ENCODE measurements at regions not wholly inside any gene's neighbourhood (a gene's known extent, or its start where the extent isn't known, plus 50 kb on each side); places are given as distances from the start of the nearest gene placed in this dataset.

DNA sequence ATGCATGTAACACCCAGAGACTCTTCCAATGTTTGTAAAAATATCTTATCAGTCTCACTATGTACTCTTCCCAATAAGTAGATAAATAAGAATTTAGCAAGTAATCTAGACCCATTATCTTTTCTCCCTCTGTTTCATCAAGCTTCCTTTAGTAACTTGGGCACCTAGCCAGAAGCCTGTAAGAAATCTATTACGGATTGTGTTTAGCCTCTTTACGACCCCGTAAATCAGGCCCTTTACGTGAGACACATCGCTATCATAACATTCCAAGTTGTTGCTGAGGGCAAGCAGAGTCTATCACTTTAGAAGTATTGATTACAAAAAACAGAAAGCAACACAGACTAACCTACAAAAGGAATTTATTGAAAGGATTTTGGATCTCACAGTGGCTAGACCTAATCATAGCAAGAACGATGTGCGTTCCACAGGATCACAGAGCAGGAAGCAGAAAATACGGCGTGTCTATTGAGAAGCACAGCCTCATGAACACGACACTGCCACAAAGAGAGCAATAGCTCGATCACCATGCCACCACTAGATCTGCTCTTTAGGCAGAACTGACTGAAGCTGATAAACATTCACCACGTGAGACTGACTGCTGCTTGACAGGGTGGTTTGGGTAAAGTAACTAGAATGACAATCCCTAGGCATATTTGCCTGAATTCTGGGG is 922.1 kb downstream of the AMY1C start:
- TF ChIP-seq CTCF (IDR thresholded peaks at IDR 0.05; ENCODE audit: low read depth, low read length), result no peak
- TF ChIP-seq MYC (IDR thresholded peaks at IDR 0.05; ENCODE audit: low read depth, low read length), result no peak
- TF ChIP-seq POLR2A (IDR thresholded peaks at IDR 0.05; ENCODE audit: extremely low read depth, insufficient read length), result no peak
- no peak for TF ChIP-seq MAX (IDR thresholded peaks at IDR 0.05; ENCODE audit: low read depth, low read length)
